ENCODE measurements at regions not wholly inside any gene's neighbourhood (a gene's known extent, or its start where the extent isn't known, plus 50 kb on each side); places are given as distances from the start of the nearest gene placed in this dataset.
"Not testable (repeated sequence)": the region's sequence is repeated elsewhere in the genome, so short reads cannot be mapped to it uniquely, and the experiment has no call there.

- TF ChIP-seq CTCF (conservative IDR thresholded peaks at IDR 0.05; ENCODE audit: low read depth, low read length) = no peak
- DNase-seq (ENCODE audit: low read depth) = no peak
- H3K4me3 ChIP-seq (ENCODE audit: low read depth, low read length) = no peak overlapping the region
Measured at GRCh38 chr18:34521040-34521439, 189.1 kb upstream of the DTNA start.

DNA sequence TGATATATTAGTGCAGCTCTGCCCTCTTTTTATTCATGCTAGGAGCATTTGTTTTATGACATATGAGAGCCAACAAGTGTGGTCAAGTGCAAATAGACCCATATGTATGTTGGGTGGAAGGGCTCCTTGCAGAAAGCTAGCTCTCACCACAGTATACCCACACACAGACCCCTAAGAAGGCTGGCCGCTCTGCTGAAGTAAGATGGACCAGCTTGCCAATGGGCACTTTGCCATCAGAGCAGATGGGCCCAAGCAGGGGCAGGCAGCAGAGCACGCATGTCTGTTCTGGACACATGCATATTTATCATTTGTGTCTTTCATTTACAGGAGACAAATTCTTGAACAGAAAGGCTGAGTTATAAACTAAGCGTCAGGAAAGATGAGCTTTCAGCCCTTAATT is 187.5 kb upstream of the DTNA start:
- TF ChIP-seq CTCF (conservative IDR thresholded peaks at IDR 0.05; ENCODE audit: low read depth, low read length) = no peak
- H3K4me3 ChIP-seq (ENCODE audit: low read depth, low read length) = no peak overlapping the region
- no peak for DNase-seq (ENCODE audit: low read depth)

- no peak overlapping the region for H3K4me3 ChIP-seq (ENCODE audit: low read depth, low read length)
- DNase-seq (ENCODE audit: low read depth) = no peak
- no peak for TF ChIP-seq CTCF (conservative IDR thresholded peaks at IDR 0.05; ENCODE audit: low read depth, low read length)
Measured at GRCh38 chr18:34525244-34525643, 184.9 kb upstream of the DTNA start.

- no peak for TF ChIP-seq CTCF (conservative IDR thresholded peaks at IDR 0.05; ENCODE audit: low read depth, low read length)
- H3K4me3 ChIP-seq (ENCODE audit: low read depth, low read length) = no peak overlapping the region
- no peak for DNase-seq (ENCODE audit: low read depth)
Measured at GRCh38 chr18:34528177-34528576, 181.9 kb upstream of the DTNA start.

GRCh38 chr18:34529358-34530335 is 180.5 kb upstream of the DTNA start:
- no peak for DNase-seq (ENCODE audit: low read depth)
- no peak for TF ChIP-seq CTCF (conservative IDR thresholded peaks at IDR 0.05; ENCODE audit: low read depth, low read length)
- H3K4me3 ChIP-seq (ENCODE audit: low read depth, low read length) = no peak overlapping the region

DNA sequence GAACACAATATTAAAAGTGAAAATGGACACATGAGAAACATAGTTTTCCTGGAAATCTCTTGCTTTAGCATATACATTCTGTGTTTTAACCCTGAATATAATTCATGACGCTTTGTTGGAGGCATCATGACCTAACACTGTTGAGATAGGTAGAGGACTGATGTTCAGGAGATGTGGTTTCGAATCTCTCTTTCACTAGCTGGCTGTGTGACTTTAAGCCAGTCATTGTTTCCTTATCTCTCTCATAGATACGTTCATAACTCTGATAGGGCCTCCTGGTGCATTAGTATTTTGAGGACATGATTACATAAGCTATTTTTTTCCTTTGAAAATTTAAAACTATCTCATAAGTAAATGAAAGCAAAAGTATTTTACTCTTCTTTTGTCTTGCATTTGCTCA is 179.0 kb upstream of the DTNA start:
- DNase-seq (ENCODE audit: low read depth) = no peak
- no peak for TF ChIP-seq CTCF (conservative IDR thresholded peaks at IDR 0.05; ENCODE audit: low read depth, low read length)
- H3K4me3 ChIP-seq (ENCODE audit: low read depth, low read length) = no peak overlapping the region

DNA sequence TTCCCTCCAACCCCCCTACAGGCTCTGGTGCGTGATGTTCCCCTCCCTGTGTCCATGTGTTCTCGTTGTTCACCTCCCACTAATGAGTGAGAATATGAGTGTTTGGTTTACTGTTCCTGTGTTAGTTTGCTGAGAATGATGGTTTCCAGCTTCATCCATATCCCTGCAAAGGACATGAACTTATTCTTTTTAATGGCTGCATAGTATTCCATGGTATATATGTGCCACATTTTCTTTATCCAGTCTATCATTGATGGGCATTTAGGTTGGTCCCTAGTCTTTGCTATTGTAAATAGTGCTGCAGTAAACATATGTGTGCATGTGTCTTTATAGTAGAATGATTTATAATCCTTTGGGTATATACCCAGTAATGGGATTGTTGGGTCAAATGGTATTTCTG is 175.5 kb upstream of the DTNA start:
- DNase-seq (ENCODE audit: low read depth); H3K4me3 ChIP-seq (ENCODE audit: low read depth, low read length): not testable (repeated sequence)
